SK-N-SH (cell line): ENCODE measurements at regions not wholly inside any gene's neighbourhood (a gene's known extent, or its start where the extent isn't known, plus 50 kb on each side); places are given as distances from the start of the nearest gene placed in this dataset.

Source experiments
- CTCF ChIA-PET: fragments of 300-600, 350-600 bp; formaldehyde crosslinking; extraction: SDS; loops from one replicate; lab custom pipeline; 2021; lab: Yijun Ruan, JAX
- POLR2A ChIA-PET: fragments of 350-600 bp; sonication (Branson Sonifier 250); formaldehyde crosslinking; extraction: SDS; loops from one replicate; lab custom pipeline; 2020; ENCODE audit warnings: antibody characterized with exemption, inconsistent platforms; lab: Yijun Ruan, JAX
- DNase-seq: peaks from one replicate; pipeline ENCODE4 v3.0.0; 2012
- H2AFZ ChIP-seq: fragments of 200-600 bp; sonication (generic); 2 replicates; pipeline ENCODE4 v1.8.1; 2016; ENCODE audit warnings: antibody characterized with exemption, mild to moderate bottlenecking, low read depth
- H3F3A ChIP-seq: fragments of 200-600 bp; sonication (generic); replicated peaks from 2 replicates; pipeline ENCODE3; 2016; ENCODE audit warnings: antibody characterized with exemption, mild to moderate bottlenecking; ENCODE audit not compliant: insufficient read depth
- H3K27ac ChIP-seq, 2 experiments: fragments of 200-500 bp in 1 of 2; fragments of 200-600 bp in 1 of 2; sonication (Bioruptor generic) in 1 of 2; sonication (generic), shearing (Covaris generic) in 1 of 2; 2 replicates each; pipeline versions ENCODE4 v1.5.1 to v1.6.1; 2014 to 2016; ENCODE audit warnings: low read depth in 2 of 2, inconsistent platforms in 1 of 2, low read length in 1 of 2, mild to moderate bottlenecking in 1 of 2, mixed read lengths in 1 of 2
- H3K27me3 ChIP-seq: fragments of 200-600 bp; sonication (generic), shearing (Covaris generic); 2 replicates; pipeline ENCODE4 v1.6.1; 2016; ENCODE audit warnings: mixed run types; ENCODE audit not compliant: insufficient read depth
- H3K36me3 ChIP-seq, 2 experiments: fragments of 200-500 bp in 1 of 2; fragments of 200-600 bp in 1 of 2; sonication (Bioruptor generic) in 1 of 2; sonication (generic) in 1 of 2; replicated peaks in 1 of 2; 2 replicates each; pipeline versions ENCODE3 to v1.5.1; 2014 to 2016; ENCODE audit warnings: low read length in 1 of 2, mild to moderate bottlenecking in 1 of 2; ENCODE audit not compliant: insufficient read depth in 2 of 2, control insufficient read depth in 1 of 2
- H3K4me1 ChIP-seq, 2 experiments: fragments of 200-500 bp in 1 of 2; fragments of 200-600 bp in 1 of 2; sonication (Bioruptor generic) in 1 of 2; sonication (generic), shearing (Covaris generic) in 1 of 2; 2 replicates each; pipeline versions ENCODE4 v1.5.1 to v1.6.1; 2014 to 2016; ENCODE audit warnings: low read depth in 1 of 2, low read length in 1 of 2, mixed run types in 1 of 2; ENCODE audit not compliant: insufficient read depth in 2 of 2, control insufficient read depth in 1 of 2
- H3K4me2 ChIP-seq: fragments of 200-600 bp; sonication (generic), shearing (Covaris generic); 2 replicates; pipeline ENCODE4 v1.6.1; 2017; ENCODE audit warnings: mixed run types
- H3K4me3 ChIP-seq, 2 experiments: fragments of 200-500 bp in 1 of 2; fragments of 200-600 bp in 1 of 2; sonication (Bioruptor generic) in 1 of 2; sonication (generic), shearing (Covaris generic) in 1 of 2; 2 replicates each; pipeline versions ENCODE4 v1.5.1 to v1.8.1; 2014 to 2016; ENCODE audit warnings: low read depth in 2 of 2, inconsistent platforms in 1 of 2, low read length in 1 of 2, mild to moderate bottlenecking in 1 of 2, mixed read lengths in 1 of 2, moderate library complexity in 1 of 2
- H3K79me2 ChIP-seq: fragments of 200-600 bp; sonication (generic); 2 replicates; pipeline ENCODE4 v1.8.1; 2017; ENCODE audit warnings: mild to moderate bottlenecking; ENCODE audit not compliant: insufficient read depth
- H3K9ac ChIP-seq: fragments of 200-600 bp; sonication (generic); 2 replicates; pipeline ENCODE4 v1.6.1; 2017; ENCODE audit warnings: mixed run types
- H3K9me2 ChIP-seq: fragments of 200-600 bp; sonication (generic); 2 replicates; pipeline ENCODE4 v1.6.1; 2017; ENCODE audit warnings: mixed run types
- H3K9me3 ChIP-seq: fragments of 200-600 bp; sonication (generic); 2 replicates; pipeline ENCODE4 v1.6.1; 2017; ENCODE audit warnings: mixed run types, mild to moderate bottlenecking, moderate library complexity
- H4K20me1 ChIP-seq: fragments of 200-600 bp; sonication (generic); 2 replicates; pipeline ENCODE4 v1.6.1; 2017; ENCODE audit warnings: mild to moderate bottlenecking, mixed run types; ENCODE audit not compliant: insufficient read depth
- CHD2 ChIP-seq: fragments of 150-350 bp; IDR thresholded peaks from 2 replicates; pipeline ENCODE4 v1.6.1; 2018; ENCODE audit warnings: low read length; ENCODE audit not compliant: partially characterized antibody
- CTCF ChIP-seq: fragments of 200-600 bp; sonication (generic); IDR thresholded peaks from 2 replicates; pipeline ENCODE4 v1.6.1; 2017; ENCODE audit warnings: antibody characterized with exemption, mild to moderate bottlenecking, moderate library complexity
- EP300 ChIP-seq, 2 experiments: IDR thresholded peaks; 2 replicates each; pipeline versions ENCODE4 v1.4.0 to v1.6.1; 2012; ENCODE audit warnings: borderline replicate concordance in 1 of 2, low read depth in 1 of 2, low read length in 1 of 2
- EZH2phosphoT487 ChIP-seq: fragments of 200-600 bp; sonication (generic); IDR thresholded peaks from 2 replicates; pipeline ENCODE4 v1.6.1; 2017; ENCODE audit warnings: low read depth, mixed run types, mild to moderate bottlenecking, antibody characterized with exemption, moderate library complexity, borderline replicate concordance
- FOXM1 ChIP-seq: IDR thresholded peaks from 2 replicates; pipeline ENCODE4 v1.4.0; 2012; ENCODE audit warnings: low read depth, mild to moderate bottlenecking
- IRF3 ChIP-seq: fragments of 150-350 bp; IDR thresholded peaks from 2 replicates; pipeline ENCODE4 v1.6.1; 2016; ENCODE audit warnings: mild to moderate bottlenecking, low read depth, low read length
- JUND ChIP-seq: IDR thresholded peaks from 2 replicates; pipeline ENCODE4 v1.4.0; 2012
- MAX ChIP-seq: IDR thresholded peaks from 2 replicates; pipeline ENCODE4 v1.4.0; 2012; ENCODE audit warnings: low read depth
- NFIC ChIP-seq: IDR thresholded peaks from 2 replicates; pipeline ENCODE4 v1.4.0; 2012; ENCODE audit warnings: borderline replicate concordance
- NRF1 ChIP-seq: IDR thresholded peaks from 2 replicates; pipeline ENCODE4 v1.6.1; 2012; ENCODE audit warnings: low read depth, mild to moderate bottlenecking, low read length
- PBX3 ChIP-seq: IDR thresholded peaks from 2 replicates; pipeline ENCODE4; 2012
- RAD21 ChIP-seq: IDR thresholded peaks from 2 replicates; pipeline ENCODE4 v1.6.1; 2012; ENCODE audit warnings: mild to moderate bottlenecking, low read length
- RCOR1 ChIP-seq: fragments of 150-350 bp; IDR thresholded peaks from 2 replicates; pipeline ENCODE4 v1.6.1; 2017; ENCODE audit warnings: antibody characterized with exemption, low read length
- RXRA ChIP-seq: IDR thresholded peaks from 2 replicates; pipeline ENCODE4 v1.4.0; 2012; ENCODE audit warnings: low read depth, mild to moderate bottlenecking, borderline replicate concordance
- SIN3A ChIP-seq: IDR thresholded peaks from 2 replicates; pipeline ENCODE4 v1.6.1; 2012; ENCODE audit warnings: low read depth, mild to moderate bottlenecking, low read length, moderate library complexity, borderline replicate concordance
- SMC3 ChIP-seq: IDR thresholded peaks from 2 replicates; pipeline ENCODE4 v1.6.1; 2012; ENCODE audit warnings: low read depth, low read length, improper control_type of control experiment
- TAF1 ChIP-seq: IDR thresholded peaks from 2 replicates; pipeline ENCODE4 v1.6.1; 2012; ENCODE audit warnings: low read depth, mild to moderate bottlenecking, low read length, moderate library complexity, borderline replicate concordance
- TCF12 ChIP-seq: IDR thresholded peaks from 2 replicates; pipeline ENCODE4 v1.4.0; 2012
- WGBS: methylation state at CpG from one replicate; pipeline ENCODE4 v1.1.6; 2017; ENCODE audit warnings: low lambda C conversion rate; 5-methylcytosine and 5-hydroxymethylcytosine counted together

- ChIA-PET POLR2A (no interaction called here), CTCF (no interaction called here)
- WGBS: 89% methylated on average over 3 of the region's 3 CpGs
- Histone ChIP-seq H3K4me2 (no peak overlapping the region), H3K4me3 (no peak overlapping the region), H3K36me3 (no peaks in the 10 kb centered on the region), H3K9me2 (no peaks in the 10 kb centered on the region), H4K20me1 (no peaks in the 10 kb centered on the region), H3K9me3 (no peaks in the 10 kb centered on the region), H2AFZ (no peak overlapping the region), H3K27me3 (no peaks in the 10 kb centered on the region), H3K27ac (no peak overlapping the region), H3K4me1 (peaks cover 0 to 3% of the 10 kb centered on the region in 2 experiments; a peak in 1 of 4 replicates), H3F3A (no peaks in the 10 kb centered on the region), H3K9ac (no peak overlapping the region)
- no peak for DNase-seq
- TF ChIP-seq EZH2phosphoT487 (no peak), TCF12 (no peak), RXRA (no peak), EP300 (IDR thresholded peaks at IDR 0.05; ENCODE audit: borderline replicate concordance in 1 of 2, low read depth in 1 of 2, low read length in 1 of 2) (no peak), CHD2 (no peak), NFIC (no peak), RAD21 (no peak)
- TF ChIP-seq, all 33 proteins: peak for 0
- H3K79me2 ChIP-seq: no peaks in the 10 kb centered on the region
Measured at GRCh38 chr3:59117396-59117795, 67.6 kb upstream of the CFAP20DC start.

- POLR2A ChIA-PET: no interaction called here
- Histone ChIP-seq H3K4me2 (peak overlapping the region; percentile 53), H3K9ac (no peak overlapping the region), H3K4me1 (peaks cover 0 to 3% of the 10 kb centered on the region in 2 experiments; a peak in 1 of 4 replicates), H3K27ac (no peak overlapping the region; a peak in 1 of 4 replicates), H3K9me3 (no peaks in the 10 kb centered on the region), H3K9me2 (no peaks in the 10 kb centered on the region), H3K27me3 (no peaks in the 10 kb centered on the region), H4K20me1 (no peaks in the 10 kb centered on the region), H3K79me2 (no peaks in the 10 kb centered on the region), H3K36me3 (no peaks in the 10 kb centered on the region), H3F3A (no peaks in the 10 kb centered on the region), H2AFZ (peak overlapping the region; percentile 47), H3K4me3 (no peak overlapping the region)
- no peak for TF ChIP-seq CTCF
- TF ChIP-seq CHD2: no peak
- no peak for TF ChIP-seq RXRA
- TF ChIP-seq SIN3A: no peak
- TF ChIP-seq TCF12: no peak
- TF ChIP-seq IRF3: no peak
- TF ChIP-seq RCOR1: no peak
- TF ChIP-seq MAX: no peak
- no peak for TF ChIP-seq JUND
- no peak for TF ChIP-seq FOXM1
- no peak for TF ChIP-seq NRF1
- TF ChIP-seq PBX3: no peak
- no peak for TF ChIP-seq TAF1
- no peak for TF ChIP-seq RAD21
- TF ChIP-seq SMC3: no peak
- DNase-seq: no peak
- 43% methylated on average over 2 of the region's 2 CpGs for WGBS
- CTCF ChIA-PET: interaction anchor here (0.9 to 1.3 kb wide), 4 partner anchors 11 to 742 kb away, joined by 3 to 5 read pairs (median 3); partner anchors contain the start of gene KCTD6
Measured at GRCh38 chr3:59116233-59116537, 66.4 kb upstream of the CFAP20DC start.
